ENCODE measurements at regions not wholly inside any gene's neighbourhood (a gene's known extent, or its start where the extent isn't known, plus 50 kb on each side); places are given as distances from the start of the nearest gene placed in this dataset.

DNA sequence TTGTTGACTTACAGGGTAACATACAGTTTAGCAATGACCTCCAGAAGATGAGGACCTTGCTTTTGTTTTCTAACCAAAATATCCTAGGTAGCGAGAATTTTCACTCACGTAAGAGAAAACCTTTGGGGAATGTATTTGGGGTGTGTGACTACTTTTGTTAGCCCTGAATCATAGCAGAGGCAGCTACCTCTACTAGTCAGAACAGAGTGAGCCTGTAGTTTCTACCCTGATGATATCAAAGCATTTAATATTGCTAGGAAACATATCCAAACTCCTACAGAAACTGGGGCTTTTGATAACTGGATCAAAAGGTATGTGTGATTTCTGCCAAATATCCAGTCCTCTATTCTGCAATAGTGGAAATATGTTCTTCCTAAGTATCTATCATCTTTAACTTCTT is 462.6 kb upstream of the ZEB2 start (continued):
- TF ChIP-seq ZNF274 (IDR thresholded peaks at IDR 0.05; ENCODE audit: low read depth, low read length): no peak
- TF ChIP-seq EZH2phosphoT487 (IDR thresholded peaks at IDR 0.05; ENCODE audit: borderline replicate concordance): no peak
- no peak for TF ChIP-seq FOSL1 (IDR thresholded peaks at IDR 0.05; ENCODE audit: low read depth)
- TF ChIP-seq ELF1 (IDR thresholded peaks at IDR 0.05; ENCODE audit: borderline replicate concordance, low read depth): no peak

- TF ChIP-seq FOSL1 (IDR thresholded peaks at IDR 0.05; ENCODE audit: low read depth) (no peak), POLR2AphosphoS5 (IDR thresholded peaks at IDR 0.05; ENCODE audit: low read depth, low read length) (no peak), POLR2A (IDR thresholded peaks at IDR 0.05; ENCODE audit: borderline replicate concordance, extremely low read depth, insufficient read depth, insufficient read length) (no peak), EZH2 (IDR thresholded peaks at IDR 0.05) (no peak)
- BruUV-seq (replicated peaks): no TSS peak
- ChIA-PET POLR2A (no interaction called here), CTCF (no interaction called here), RAD21 (ENCODE audit: low non-redundant PET in 1 of 2, low total read pairs in 2 of 2, uncharacterized antibody in 2 of 2, unreplicated experiment in 2 of 2) (no interaction called here)
- DNase-seq (ENCODE audit: low read depth, low spot score): no peak
- Histone ChIP-seq H3K4me1 (ENCODE audit: control insufficient read depth in 1 of 2, insufficient read depth in 2 of 2, low read length in 2 of 2) (no peaks in the 10 kb centered on the region), H3K27ac (ENCODE audit: low read depth, low read length) (no peak overlapping the region), H3K36me3 (ENCODE audit: control insufficient read depth in 1 of 2, insufficient read depth in 2 of 2, low read length in 2 of 2) (no peaks in the 10 kb centered on the region), H3K4me2 (ENCODE audit: low read length) (no peak overlapping the region), H3K9ac (ENCODE audit: low read length) (no peak overlapping the region), H3K27me3 (ENCODE audit: insufficient read depth, low read length) (no peaks in the 10 kb centered on the region), H4K20me1 (ENCODE audit: insufficient read depth) (no peaks in the 10 kb centered on the region), H3K9me3 (ENCODE audit: control insufficient read depth in 1 of 2, insufficient read depth in 1 of 2, low read depth in 1 of 2, low read length in 2 of 2) (no peaks in the 10 kb centered on the region), H3K79me2 (ENCODE audit: insufficient read depth, low read length) (no peaks in the 10 kb centered on the region), H3K9me2 (ENCODE audit: insufficient read depth) (no peaks in the 10 kb centered on the region), H3K4me3 (replicated peaks in 1 of 2; ENCODE audit: low read depth in 1 of 2, low read length in 2 of 2) (no peak overlapping the region), H2AFZ (ENCODE audit: low read depth, low read length, poor library complexity, severe bottlenecking) (no peak overlapping the region)
- ATAC-seq: no peak
- intact Hi-C loops (cut with micrococcal nuclease): no loop called here
These were observed 456.0 kb upstream of the ZEB2 start for GRCh38 chr2:144975881-144976280.

DNA sequence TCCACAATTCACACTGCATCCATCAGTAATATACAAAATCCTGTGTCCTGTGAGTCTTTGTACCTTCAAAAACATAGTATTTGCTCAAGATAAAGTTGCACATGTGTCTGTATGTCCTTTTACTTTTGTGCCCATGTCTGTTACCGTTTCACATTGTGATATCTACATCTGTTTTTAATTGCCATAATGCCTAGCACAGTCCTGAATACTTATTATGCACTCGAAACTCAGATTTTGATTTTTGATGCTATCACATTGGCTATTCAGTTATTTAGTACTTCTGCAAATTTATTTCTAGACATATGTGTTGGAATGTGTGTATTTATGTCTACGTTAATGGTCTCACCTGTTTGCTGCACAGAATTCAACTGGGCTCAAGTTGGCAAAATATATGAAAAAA is 452.8 kb upstream of the ZEB2 start:
- H3K4me3 ChIP-seq (replicated peaks in 1 of 2; ENCODE audit: low read depth in 1 of 2, low read length in 2 of 2): no peak overlapping the region
- CTCF ChIA-PET: no interaction called here
- no peak for TF ChIP-seq FOSL1 (IDR thresholded peaks at IDR 0.05; ENCODE audit: low read depth)
- TF ChIP-seq TCF7L2 (IDR thresholded peaks at IDR 0.05; ENCODE audit: borderline replicate concordance, extremely low read depth, insufficient read depth, insufficient read length): no peak
- no peak for TF ChIP-seq JUND (IDR thresholded peaks at IDR 0.05)
- TF ChIP-seq EZH2phosphoT487 (IDR thresholded peaks at IDR 0.05; ENCODE audit: borderline replicate concordance): no peak
- TF ChIP-seq RAD21 (IDR thresholded peaks at IDR 0.05; ENCODE audit: low read depth): no peak
- TF ChIP-seq SRF (IDR thresholded peaks at IDR 0.05; ENCODE audit: low read depth): no peak
- TF ChIP-seq, protein P1, sequence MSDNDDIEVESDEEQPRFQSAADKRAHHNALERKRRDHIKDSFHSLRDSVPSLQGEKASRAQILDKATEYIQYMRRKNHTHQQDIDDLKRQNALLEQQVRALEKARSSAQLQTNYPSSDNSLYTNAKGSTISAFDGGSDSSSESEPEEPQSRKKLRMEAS (IDR thresholded peaks at IDR 0.05): no peak
- TF ChIP-seq ATF3 (IDR thresholded peaks at IDR 0.05): no peak
- TF ChIP-seq REST (IDR thresholded peaks at IDR 0.05; ENCODE audit: low read depth): no peak
- no peak for TF ChIP-seq SP1 (IDR thresholded peaks at IDR 0.05; ENCODE audit: low read depth)
- no peak for TF ChIP-seq ZFX (IDR thresholded peaks at IDR 0.05)
- no peak for TF ChIP-seq ZNF274 (IDR thresholded peaks at IDR 0.05; ENCODE audit: low read depth, low read length)

More for the DNA sequence above, 452.8 kb upstream of the ZEB2 start:
- DNase-seq (ENCODE audit: low read depth, low spot score): no peak
- no peak overlapping the region for H3K9ac ChIP-seq (ENCODE audit: low read length)
- H2AFZ ChIP-seq (ENCODE audit: low read depth, low read length, poor library complexity, severe bottlenecking): no peak overlapping the region
- no peaks in the 10 kb centered on the region for H3K4me1 ChIP-seq (ENCODE audit: control insufficient read depth in 1 of 2, insufficient read depth in 2 of 2, low read length in 2 of 2)
- no peaks in the 10 kb centered on the region for H3K36me3 ChIP-seq (ENCODE audit: control insufficient read depth in 1 of 2, insufficient read depth in 2 of 2, low read length in 2 of 2)
- H3K27ac ChIP-seq (ENCODE audit: low read depth, low read length): no peak overlapping the region
- intact Hi-C loops (cut with micrococcal nuclease): no loop called here
- no peak overlapping the region for H3K4me2 ChIP-seq (ENCODE audit: low read length)
- no peaks in the 10 kb centered on the region for H3K9me3 ChIP-seq (ENCODE audit: control insufficient read depth in 1 of 2, insufficient read depth in 1 of 2, low read depth in 1 of 2, low read length in 2 of 2)
- no peaks in the 10 kb centered on the region for H3K9me2 ChIP-seq (ENCODE audit: insufficient read depth)
- ATAC-seq: no peak
- no peaks in the 10 kb centered on the region for H4K20me1 ChIP-seq (ENCODE audit: insufficient read depth)
- no peaks in the 10 kb centered on the region for H3K79me2 ChIP-seq (ENCODE audit: insufficient read depth, low read length)
- no peaks in the 10 kb centered on the region for H3K27me3 ChIP-seq (ENCODE audit: insufficient read depth, low read length)
- RAD21 ChIA-PET (ENCODE audit: low non-redundant PET in 1 of 2, low total read pairs in 2 of 2, uncharacterized antibody in 2 of 2, unreplicated experiment in 2 of 2): interaction anchor here in 1 of 2 experiments (0.6 kb wide), 1 partner anchor 265 kb away, joined by 6 read pairs; no protein-coding TSS in a partner anchor
- no TSS peak for BruUV-seq (replicated peaks)
- POLR2A ChIA-PET: no interaction called here
